ENCODE measurements at regions not wholly inside any gene's neighbourhood (a gene's known extent, or its start where the extent isn't known, plus 50 kb on each side); places are given as distances from the start of the nearest gene placed in this dataset.

- H3K4me1 Mint-ChIP-seq: no peaks in the 10 kb centered on the region
- peaks cover 6% of the 10 kb centered on the region for H3K9me3 Mint-ChIP-seq
- H3K27ac Mint-ChIP-seq: no peak overlapping the region
- peaks cover 15% of the 10 kb centered on the region for H3K27me3 Mint-ChIP-seq
- ATAC-seq (replicated peaks): no peak
- H3K4me3 Mint-ChIP-seq: no peak overlapping the region
- H3K36me3 Mint-ChIP-seq (ENCODE audit: low read depth): no peaks in the 10 kb centered on the region
These were observed 161.0 kb downstream of the URB2 start for GRCh38 chr1:229786974-229787610.

DNA sequence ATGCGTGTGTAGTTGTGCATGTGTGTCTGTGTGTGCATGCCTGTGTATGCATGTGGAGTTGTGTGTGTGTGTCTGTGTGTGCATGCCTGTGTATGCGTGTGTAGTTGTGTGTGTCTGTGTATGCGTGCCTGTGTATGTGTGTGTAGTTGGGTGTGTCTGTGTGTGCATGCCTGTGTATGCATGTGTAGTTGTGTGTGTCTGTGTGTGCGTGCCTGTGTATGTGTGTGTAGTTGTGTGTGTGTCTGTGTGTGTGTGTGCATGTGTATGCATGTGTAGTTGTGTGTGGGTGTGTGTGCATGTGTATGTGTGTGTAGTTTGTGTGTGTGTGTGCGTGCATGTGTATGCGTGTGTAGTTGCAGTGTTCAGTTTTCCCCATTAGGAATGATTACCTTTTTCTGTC is 162.0 kb downstream of the URB2 start:
- Mint-ChIP-seq H3K27ac (no peak overlapping the region), H3K4me1 (no peaks in the 10 kb centered on the region), H3K27me3 (peaks cover 14% of the 10 kb centered on the region), H3K36me3 (ENCODE audit: low read depth) (no peaks in the 10 kb centered on the region), H3K9me3 (peaks cover 6% of the 10 kb centered on the region), H3K4me3 (no peak overlapping the region)
- ATAC-seq (replicated peaks): no peak

GRCh38 chr1:229792012-229792975 is 166.2 kb downstream of the URB2 start:
- Mint-ChIP-seq H3K27ac (no peak overlapping the region), H3K27me3 (peaks cover 29% of the 10 kb centered on the region), H3K9me3 (peaks cover 6% of the 10 kb centered on the region), H3K4me1 (peaks cover 6% of the 10 kb centered on the region), H3K36me3 (ENCODE audit: low read depth) (no peaks in the 10 kb centered on the region), H3K4me3 (no peak overlapping the region)
- ATAC-seq (replicated peaks): no peak

- Mint-ChIP-seq H3K27ac (no peak overlapping the region), H3K4me3 (no peak overlapping the region), H3K9me3 (no peaks in the 10 kb centered on the region), H3K27me3 (peaks cover 20% of the 10 kb centered on the region), H3K36me3 (ENCODE audit: low read depth) (no peaks in the 10 kb centered on the region), H3K4me1 (peaks cover 6% of the 10 kb centered on the region)
- no peak for ATAC-seq (replicated peaks)
These were observed 167.4 kb downstream of the URB2 start for GRCh38 chr1:229793488-229793887.

- peaks cover 6% of the 10 kb centered on the region for H3K4me1 Mint-ChIP-seq
- no peak overlapping the region for H3K4me3 Mint-ChIP-seq
- no peaks in the 10 kb centered on the region for H3K36me3 Mint-ChIP-seq (ENCODE audit: low read depth)
- no peak overlapping the region for H3K27ac Mint-ChIP-seq
- no peak for ATAC-seq (replicated peaks)
- H3K27me3 Mint-ChIP-seq: peaks cover 17% of the 10 kb centered on the region
- H3K9me3 Mint-ChIP-seq: no peaks in the 10 kb centered on the region
These were observed 172.5 kb downstream of the URB2 start for GRCh38 chr1:229798558-229798957.

- Mint-ChIP-seq H3K36me3 (ENCODE audit: low read depth) (no peaks in the 10 kb centered on the region), H3K4me3 (no peak overlapping the region), H3K27ac (no peak overlapping the region), H3K9me3 (peaks cover under 1% of the 10 kb centered on the region), H3K27me3 (peaks cover 16% of the 10 kb centered on the region), H3K4me1 (no peaks in the 10 kb centered on the region)
- ATAC-seq (replicated peaks): no peak
These were observed 177.7 kb downstream of the URB2 start for GRCh38 chr1:229803626-229804217.

DNA sequence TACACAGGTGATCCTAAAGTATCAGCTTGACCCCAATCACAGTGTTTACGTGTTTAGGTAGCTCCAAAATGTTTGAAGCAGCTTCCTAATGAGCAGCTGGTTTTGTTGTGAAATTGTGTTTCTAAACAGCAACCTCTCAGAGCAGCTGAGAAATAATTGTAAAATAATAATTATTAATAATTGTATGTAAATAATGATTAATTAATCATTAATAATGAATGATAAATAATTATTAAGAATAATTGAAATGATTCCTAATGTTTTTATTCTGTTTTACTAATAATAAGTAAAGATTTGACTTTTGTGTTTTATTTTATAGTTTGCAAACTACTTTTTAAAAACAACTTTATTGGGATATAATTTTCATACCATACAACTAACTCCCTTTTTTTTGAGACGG is 182.2 kb downstream of the URB2 start:
- Mint-ChIP-seq H3K27me3 (peaks cover 41% of the 10 kb centered on the region), H3K9me3 (peaks cover 10% of the 10 kb centered on the region), H3K36me3 (ENCODE audit: low read depth) (no peaks in the 10 kb centered on the region), H3K27ac (no peak overlapping the region), H3K4me1 (no peaks in the 10 kb centered on the region), H3K4me3 (no peak overlapping the region)
- no peak for ATAC-seq (replicated peaks)

DNA sequence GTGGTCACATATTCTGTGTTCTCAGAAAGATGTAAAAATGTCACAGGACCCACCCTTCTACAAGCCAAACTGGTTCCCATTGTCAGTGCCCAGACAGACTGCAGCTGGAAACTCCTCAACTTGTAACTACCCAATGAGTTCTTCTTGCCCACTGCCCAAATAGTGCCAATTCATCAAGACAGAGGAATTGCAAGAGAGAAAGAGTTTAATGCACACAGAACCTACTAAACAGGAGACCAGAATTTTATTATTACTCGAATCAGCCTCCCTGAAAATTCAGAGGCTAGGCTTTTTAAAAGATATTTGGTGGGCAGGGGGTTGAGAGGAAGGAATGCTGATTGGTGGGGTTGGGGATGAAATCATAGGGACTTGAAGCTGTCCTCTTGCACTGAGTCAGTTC is 184.1 kb downstream of the URB2 start:
- Mint-ChIP-seq H3K4me3 (no peak overlapping the region), H3K9me3 (peaks cover 10% of the 10 kb centered on the region), H3K27me3 (peaks cover 41% of the 10 kb centered on the region), H3K4me1 (no peaks in the 10 kb centered on the region), H3K36me3 (ENCODE audit: low read depth) (no peaks in the 10 kb centered on the region), H3K27ac (no peak overlapping the region)
- ATAC-seq (replicated peaks): no peak

DNA sequence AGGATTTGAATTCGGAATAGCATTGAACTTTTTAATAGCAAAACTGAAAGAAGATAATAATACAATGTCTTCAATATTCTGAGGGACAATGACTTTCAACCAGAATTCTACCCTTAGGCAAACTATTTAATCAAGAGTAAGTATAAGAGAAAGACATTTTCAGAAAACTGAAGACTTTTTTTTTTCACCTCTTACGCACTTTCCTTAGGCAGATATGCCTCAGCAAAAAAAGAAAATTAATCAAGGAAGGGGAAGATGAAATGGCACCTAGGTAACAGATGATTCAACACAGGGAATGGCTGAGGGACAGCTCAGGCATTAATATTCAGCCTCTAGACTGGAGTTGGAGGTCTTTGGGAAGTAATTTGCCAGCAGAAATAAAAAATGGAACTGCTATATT is 184.9 kb downstream of the URB2 start:
- no peak for ATAC-seq (replicated peaks)
- Mint-ChIP-seq H3K27me3 (peaks cover 38% of the 10 kb centered on the region), H3K27ac (no peak overlapping the region), H3K36me3 (ENCODE audit: low read depth) (no peaks in the 10 kb centered on the region), H3K4me1 (no peaks in the 10 kb centered on the region), H3K4me3 (no peak overlapping the region), H3K9me3 (peaks cover 10% of the 10 kb centered on the region)

- ATAC-seq (replicated peaks): no peak
- Mint-ChIP-seq H3K9me3 (peaks cover 10% of the 10 kb centered on the region), H3K4me3 (no peak overlapping the region), H3K4me1 (no peaks in the 10 kb centered on the region), H3K36me3 (ENCODE audit: low read depth) (no peaks in the 10 kb centered on the region), H3K27me3 (peaks cover 39% of the 10 kb centered on the region), H3K27ac (no peak overlapping the region)
These were observed 186.1 kb downstream of the URB2 start for GRCh38 chr1:229812148-229812547.

GRCh38 chr1:229812693-229813092 is 186.6 kb downstream of the URB2 start:
- H3K4me1 Mint-ChIP-seq: no peaks in the 10 kb centered on the region
- H3K27ac Mint-ChIP-seq: no peak overlapping the region
- peaks cover 10% of the 10 kb centered on the region for H3K9me3 Mint-ChIP-seq
- no peak overlapping the region for H3K4me3 Mint-ChIP-seq
- H3K36me3 Mint-ChIP-seq (ENCODE audit: low read depth): no peaks in the 10 kb centered on the region
- ATAC-seq (replicated peaks): no peak
- peaks cover 40% of the 10 kb centered on the region for H3K27me3 Mint-ChIP-seq

GRCh38 chr1:229815076-229815475 is 189.0 kb downstream of the URB2 start:
- H3K27ac Mint-ChIP-seq: no peak overlapping the region
- H3K36me3 Mint-ChIP-seq (ENCODE audit: low read depth): no peaks in the 10 kb centered on the region

DNA sequence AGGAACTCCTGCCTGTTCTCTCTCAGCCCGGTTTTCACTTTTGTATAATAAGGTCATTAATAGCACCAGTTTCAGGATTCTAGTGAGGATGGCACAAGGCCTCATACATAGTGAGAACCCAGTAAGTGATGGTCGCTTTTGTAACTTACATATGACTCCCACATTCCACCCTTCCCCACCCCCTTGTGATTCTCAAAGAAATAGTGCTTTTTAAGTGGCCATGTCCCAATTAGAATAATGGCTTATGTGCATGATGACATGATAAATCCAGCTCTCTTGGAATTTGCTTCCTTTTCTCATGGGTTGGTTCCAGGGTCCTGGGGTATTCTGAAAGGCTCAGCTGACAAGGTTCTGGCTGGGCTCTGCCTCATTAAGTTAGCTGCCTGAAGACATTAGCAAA is 189.9 kb downstream of the URB2 start:
- no peak for ATAC-seq (replicated peaks)
- H3K36me3 Mint-ChIP-seq (ENCODE audit: low read depth): no peaks in the 10 kb centered on the region
- no peaks in the 10 kb centered on the region for H3K4me1 Mint-ChIP-seq
- H3K9me3 Mint-ChIP-seq: no peaks in the 10 kb centered on the region
- no peak overlapping the region for H3K27ac Mint-ChIP-seq
- H3K27me3 Mint-ChIP-seq: peaks cover 26% of the 10 kb centered on the region
- no peak overlapping the region for H3K4me3 Mint-ChIP-seq

More at GRCh38 chr1:229815076-229815475, 189.0 kb downstream of the URB2 start:
- peaks cover 34% of the 10 kb centered on the region for H3K27me3 Mint-ChIP-seq
- H3K4me1 Mint-ChIP-seq: no peaks in the 10 kb centered on the region
- no peak overlapping the region for H3K4me3 Mint-ChIP-seq
- ATAC-seq (replicated peaks): no peak
- H3K9me3 Mint-ChIP-seq: peaks cover 3% of the 10 kb centered on the region

- Mint-ChIP-seq H3K9me3 (no peaks in the 10 kb centered on the region), H3K27me3 (peaks cover 15% of the 10 kb centered on the region), H3K36me3 (ENCODE audit: low read depth) (no peaks in the 10 kb centered on the region), H3K4me3 (no peak overlapping the region), H3K27ac (no peak overlapping the region), H3K4me1 (no peaks in the 10 kb centered on the region)
- no peak for ATAC-seq (replicated peaks)
These were observed 191.9 kb downstream of the URB2 start for GRCh38 chr1:229817936-229818335.

GRCh38 chr1:229819091-229819490 is 193.0 kb downstream of the URB2 start:
- Mint-ChIP-seq H3K27ac (no peak overlapping the region), H3K4me1 (no peaks in the 10 kb centered on the region), H3K4me3 (no peak overlapping the region), H3K9me3 (no peaks in the 10 kb centered on the region), H3K27me3 (peaks cover 15% of the 10 kb centered on the region), H3K36me3 (ENCODE audit: low read depth) (no peaks in the 10 kb centered on the region)
- ATAC-seq (replicated peaks): no peak
